ENCODE measurements at regions not wholly inside any gene's neighbourhood (a gene's known extent, or its start where the extent isn't known, plus 50 kb on each side); places are given as distances from the start of the nearest gene placed in this dataset.

GRCh38 chr16:79762217-79762616, 161.7 kb upstream of the MAF start:
- Histone ChIP-seq H3K9ac (ENCODE audit: low read depth in 1 of 2, low read length in 2 of 2) (no peak overlapping the region), H3K27me3 (ENCODE audit: control insufficient read depth in 2 of 2, insufficient read depth in 2 of 2, low read length in 2 of 2) (no peaks in the 10 kb centered on the region), H3K4me1 (ENCODE audit: control insufficient read depth in 2 of 2, insufficient read depth in 2 of 2, low read length in 2 of 2) (no peaks in the 10 kb centered on the region), H3K36me3 (ENCODE audit: control insufficient read depth in 2 of 2, insufficient read depth in 2 of 2, low read length in 2 of 2) (no peaks in the 10 kb centered on the region), H3K4me3 (ENCODE audit: low read length in 2 of 2) (no peak overlapping the region), H3K27ac (ENCODE audit: low read depth in 2 of 2, low read length in 2 of 2) (no peak overlapping the region), H3K9me3 (ENCODE audit: control insufficient read depth in 2 of 2, low read length in 2 of 2) (no peaks in the 10 kb centered on the region)

- no peaks in the 10 kb centered on the region for H3K9me3 ChIP-seq (ENCODE audit: control insufficient read depth in 2 of 2, low read length in 2 of 2)
- no peaks in the 10 kb centered on the region for H3K36me3 ChIP-seq (ENCODE audit: control insufficient read depth in 2 of 2, insufficient read depth in 2 of 2, low read length in 2 of 2)
- no peaks in the 10 kb centered on the region for H3K4me1 ChIP-seq (ENCODE audit: control insufficient read depth in 2 of 2, insufficient read depth in 2 of 2, low read length in 2 of 2)
- no peak overlapping the region for H3K9ac ChIP-seq (ENCODE audit: low read depth in 1 of 2, low read length in 2 of 2)
- no peak overlapping the region for H3K4me3 ChIP-seq (ENCODE audit: low read length in 2 of 2)
- no peaks in the 10 kb centered on the region for H3K27me3 ChIP-seq (ENCODE audit: control insufficient read depth in 2 of 2, insufficient read depth in 2 of 2, low read length in 2 of 2)
- H3K27ac ChIP-seq (ENCODE audit: low read depth in 2 of 2, low read length in 2 of 2): no peak overlapping the region
Measured at GRCh38 chr16:79758615-79759346, 158.2 kb upstream of the MAF start.

GRCh38 chr16:79757968-79758367, 157.4 kb upstream of the MAF start:
- no peaks in the 10 kb centered on the region for H3K27me3 ChIP-seq (ENCODE audit: control insufficient read depth in 2 of 2, insufficient read depth in 2 of 2, low read length in 2 of 2)
- no peaks in the 10 kb centered on the region for H3K9me3 ChIP-seq (ENCODE audit: control insufficient read depth in 2 of 2, low read length in 2 of 2)
- no peaks in the 10 kb centered on the region for H3K36me3 ChIP-seq (ENCODE audit: control insufficient read depth in 2 of 2, insufficient read depth in 2 of 2, low read length in 2 of 2)
- no peak overlapping the region for H3K27ac ChIP-seq (ENCODE audit: low read depth in 2 of 2, low read length in 2 of 2)
- H3K9ac ChIP-seq (ENCODE audit: low read depth in 1 of 2, low read length in 2 of 2): no peak overlapping the region
- no peaks in the 10 kb centered on the region for H3K4me1 ChIP-seq (ENCODE audit: control insufficient read depth in 2 of 2, insufficient read depth in 2 of 2, low read length in 2 of 2)
- no peak overlapping the region for H3K4me3 ChIP-seq (ENCODE audit: low read length in 2 of 2)

DNA sequence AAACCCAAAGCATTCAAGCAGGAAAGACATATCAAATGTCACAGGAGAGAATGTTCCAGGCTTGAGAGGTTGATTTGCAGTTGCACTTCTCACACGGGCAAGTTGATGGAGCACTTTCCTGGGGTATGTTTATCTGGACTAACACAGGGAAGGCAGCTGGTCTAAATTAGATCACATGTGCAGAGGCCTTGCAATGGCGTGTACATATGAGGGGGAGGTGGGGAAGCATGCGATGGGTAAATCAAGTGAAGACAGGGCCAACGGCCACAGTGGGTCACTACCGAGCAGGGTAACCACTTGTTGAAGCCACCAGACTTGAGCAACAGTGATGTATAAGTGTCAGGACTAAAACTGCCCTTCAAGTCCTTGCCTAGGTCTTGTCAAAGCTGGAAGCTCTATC, 156.6 kb upstream of the MAF start:
- no peaks in the 10 kb centered on the region for H3K27me3 ChIP-seq (ENCODE audit: control insufficient read depth in 2 of 2, insufficient read depth in 2 of 2, low read length in 2 of 2)
- no peaks in the 10 kb centered on the region for H3K9me3 ChIP-seq (ENCODE audit: control insufficient read depth in 2 of 2, low read length in 2 of 2)
- no peak overlapping the region for H3K27ac ChIP-seq (ENCODE audit: low read depth in 2 of 2, low read length in 2 of 2)
- no peaks in the 10 kb centered on the region for H3K36me3 ChIP-seq (ENCODE audit: control insufficient read depth in 2 of 2, insufficient read depth in 2 of 2, low read length in 2 of 2)
- H3K4me1 ChIP-seq (ENCODE audit: control insufficient read depth in 2 of 2, insufficient read depth in 2 of 2, low read length in 2 of 2): no peaks in the 10 kb centered on the region
- no peak overlapping the region for H3K4me3 ChIP-seq (ENCODE audit: low read length in 2 of 2)
- H3K9ac ChIP-seq (ENCODE audit: low read depth in 1 of 2, low read length in 2 of 2): no peak overlapping the region

GRCh38 chr16:79756571-79756970, 156.0 kb upstream of the MAF start:
- H3K4me1 ChIP-seq (ENCODE audit: control insufficient read depth in 2 of 2, insufficient read depth in 2 of 2, low read length in 2 of 2): no peaks in the 10 kb centered on the region
- no peaks in the 10 kb centered on the region for H3K9me3 ChIP-seq (ENCODE audit: control insufficient read depth in 2 of 2, low read length in 2 of 2)
- H3K9ac ChIP-seq (ENCODE audit: low read depth in 1 of 2, low read length in 2 of 2): no peak overlapping the region
- no peak overlapping the region for H3K4me3 ChIP-seq (ENCODE audit: low read length in 2 of 2)
- H3K27me3 ChIP-seq (ENCODE audit: control insufficient read depth in 2 of 2, insufficient read depth in 2 of 2, low read length in 2 of 2): no peaks in the 10 kb centered on the region
- no peaks in the 10 kb centered on the region for H3K36me3 ChIP-seq (ENCODE audit: control insufficient read depth in 2 of 2, insufficient read depth in 2 of 2, low read length in 2 of 2)
- H3K27ac ChIP-seq (ENCODE audit: low read depth in 2 of 2, low read length in 2 of 2): no peak overlapping the region

DNA sequence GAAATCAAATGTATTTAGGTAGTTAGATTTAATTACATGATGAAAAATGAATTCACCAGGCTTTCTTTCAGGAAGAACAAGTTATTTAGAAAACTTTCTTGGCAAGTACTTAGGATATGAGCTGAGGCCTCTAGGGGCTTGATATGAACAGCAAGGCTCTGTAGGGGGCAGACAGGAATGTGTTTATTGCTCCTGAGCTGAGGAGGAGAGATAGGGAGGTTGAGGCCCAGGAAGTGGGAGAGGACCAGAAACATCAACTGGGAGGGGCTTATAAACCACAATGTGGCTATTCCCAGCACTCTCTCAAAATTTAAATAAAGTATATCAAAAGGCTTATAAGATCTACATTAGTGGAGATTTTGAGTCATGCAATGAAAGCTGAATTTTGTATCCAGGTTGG, 154.0 kb upstream of the MAF start:
- Histone ChIP-seq H3K27me3 (ENCODE audit: control insufficient read depth in 2 of 2, insufficient read depth in 2 of 2, low read length in 2 of 2) (no peaks in the 10 kb centered on the region), H3K4me1 (ENCODE audit: control insufficient read depth in 2 of 2, insufficient read depth in 2 of 2, low read length in 2 of 2) (no peaks in the 10 kb centered on the region), H3K9me3 (ENCODE audit: control insufficient read depth in 2 of 2, low read length in 2 of 2) (no peaks in the 10 kb centered on the region), H3K9ac (ENCODE audit: low read depth in 1 of 2, low read length in 2 of 2) (no peak overlapping the region), H3K27ac (ENCODE audit: low read depth in 2 of 2, low read length in 2 of 2) (no peak overlapping the region), H3K36me3 (ENCODE audit: control insufficient read depth in 2 of 2, insufficient read depth in 2 of 2, low read length in 2 of 2) (no peaks in the 10 kb centered on the region), H3K4me3 (ENCODE audit: low read length in 2 of 2) (no peak overlapping the region)

DNA sequence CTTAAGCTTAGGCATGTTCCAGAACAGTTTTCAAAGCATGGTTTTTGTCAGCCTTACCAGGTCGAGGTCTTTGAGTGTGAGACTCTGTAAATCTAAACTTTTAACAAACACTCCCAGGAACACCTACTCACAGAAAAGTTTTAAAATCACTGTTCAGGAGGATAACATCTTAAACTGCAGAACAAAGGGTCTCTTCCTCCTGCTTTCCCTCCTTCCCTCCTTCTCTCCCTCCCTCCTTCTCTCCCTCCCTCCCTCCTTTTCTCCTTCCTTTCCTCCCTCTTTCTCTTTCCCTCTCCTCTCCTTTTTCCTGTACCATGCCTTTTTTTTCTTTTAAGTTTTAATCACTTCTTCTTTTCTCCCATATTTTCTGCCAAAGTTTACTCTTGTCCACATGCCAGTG, 153.5 kb upstream of the MAF start:
- Histone ChIP-seq H3K4me3 (ENCODE audit: low read length in 2 of 2) (no peak overlapping the region), H3K27ac (ENCODE audit: low read depth in 2 of 2, low read length in 2 of 2) (no peak overlapping the region)

DNA sequence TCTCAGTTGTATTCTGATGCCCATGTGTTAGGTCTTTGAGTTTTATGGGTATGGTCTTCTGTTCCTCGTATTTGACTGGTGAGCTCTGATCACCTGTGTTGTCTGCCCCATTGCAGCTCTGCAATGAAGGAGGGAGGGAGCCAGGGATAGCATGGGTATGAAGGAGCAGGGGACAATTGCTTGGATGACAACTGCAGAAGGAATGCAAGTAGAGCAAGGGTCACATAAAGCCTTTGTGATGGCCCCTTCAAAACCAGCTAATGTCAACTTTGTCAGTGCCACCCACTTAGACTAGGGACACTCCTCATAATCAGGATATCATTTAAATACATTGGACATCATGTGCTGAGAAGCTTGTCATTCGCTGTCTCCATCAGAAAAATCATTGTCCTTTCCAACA, 152.7 kb upstream of the MAF start:
- Histone ChIP-seq H3K4me1 (ENCODE audit: control insufficient read depth in 2 of 2, insufficient read depth in 2 of 2, low read length in 2 of 2) (no peaks in the 10 kb centered on the region), H3K36me3 (ENCODE audit: control insufficient read depth in 2 of 2, insufficient read depth in 2 of 2, low read length in 2 of 2) (no peaks in the 10 kb centered on the region), H3K4me3 (ENCODE audit: low read length in 2 of 2) (no peak overlapping the region), H3K27ac (ENCODE audit: low read depth in 2 of 2, low read length in 2 of 2) (no peak overlapping the region), H3K27me3 (ENCODE audit: control insufficient read depth in 2 of 2, insufficient read depth in 2 of 2, low read length in 2 of 2) (no peaks in the 10 kb centered on the region), H3K9me3 (ENCODE audit: control insufficient read depth in 2 of 2, low read length in 2 of 2) (no peaks in the 10 kb centered on the region), H3K9ac (ENCODE audit: low read depth in 1 of 2, low read length in 2 of 2) (no peak overlapping the region)

More for the DNA sequence above, 153.5 kb upstream of the MAF start:
- Histone ChIP-seq H3K4me1 (ENCODE audit: control insufficient read depth in 2 of 2, insufficient read depth in 2 of 2, low read length in 2 of 2) (no peaks in the 10 kb centered on the region), H3K36me3 (ENCODE audit: control insufficient read depth in 2 of 2, insufficient read depth in 2 of 2, low read length in 2 of 2) (no peaks in the 10 kb centered on the region), H3K9me3 (ENCODE audit: control insufficient read depth in 2 of 2, low read length in 2 of 2) (no peaks in the 10 kb centered on the region), H3K27me3 (ENCODE audit: control insufficient read depth in 2 of 2, insufficient read depth in 2 of 2, low read length in 2 of 2) (no peaks in the 10 kb centered on the region), H3K9ac (ENCODE audit: low read depth in 1 of 2, low read length in 2 of 2) (no peak overlapping the region)

GRCh38 chr16:79752396-79752795, 151.9 kb upstream of the MAF start:
- Histone ChIP-seq H3K27ac (ENCODE audit: low read depth in 2 of 2, low read length in 2 of 2) (no peak overlapping the region), H3K27me3 (ENCODE audit: control insufficient read depth in 2 of 2, insufficient read depth in 2 of 2, low read length in 2 of 2) (no peaks in the 10 kb centered on the region), H3K4me1 (ENCODE audit: control insufficient read depth in 2 of 2, insufficient read depth in 2 of 2, low read length in 2 of 2) (no peaks in the 10 kb centered on the region), H3K9me3 (ENCODE audit: control insufficient read depth in 2 of 2, low read length in 2 of 2) (no peaks in the 10 kb centered on the region), H3K4me3 (ENCODE audit: low read length in 2 of 2) (no peak overlapping the region), H3K36me3 (ENCODE audit: control insufficient read depth in 2 of 2, insufficient read depth in 2 of 2, low read length in 2 of 2) (no peaks in the 10 kb centered on the region), H3K9ac (ENCODE audit: low read depth in 1 of 2, low read length in 2 of 2) (no peak overlapping the region)

DNA sequence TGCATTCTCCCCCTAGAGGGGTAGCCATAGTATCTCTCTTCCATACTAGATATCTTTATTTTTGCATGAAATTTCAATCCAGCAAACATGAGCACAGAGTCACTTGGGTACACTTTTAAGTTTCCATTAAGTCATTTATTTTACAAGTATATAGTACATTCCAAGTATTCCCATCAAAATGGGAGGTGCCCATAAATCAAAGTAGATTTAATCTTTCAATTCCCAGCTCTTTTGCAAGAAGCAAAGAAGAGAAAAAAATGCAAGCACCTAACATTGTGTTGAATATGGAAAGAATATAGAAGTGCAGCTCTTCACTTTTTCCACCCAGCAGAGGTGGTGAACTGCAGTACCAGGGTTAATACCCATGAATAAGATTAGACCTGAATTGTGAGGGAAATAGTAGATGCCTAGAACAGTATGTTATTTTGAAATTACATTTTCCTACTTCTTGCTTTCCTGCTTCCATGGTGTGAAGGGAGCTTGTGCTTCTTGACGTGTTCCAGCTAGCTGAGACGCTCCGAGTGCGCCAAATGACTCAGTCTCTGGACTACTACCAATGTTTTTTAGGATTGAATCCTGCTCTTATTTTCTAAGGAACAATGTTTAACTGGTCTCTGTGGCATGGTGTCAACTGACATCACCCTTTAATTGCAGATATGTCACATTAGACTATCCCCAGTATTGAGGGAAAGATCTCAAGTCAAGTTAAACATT, 151.1 kb upstream of the MAF start:
- no peak overlapping the region for H3K9ac ChIP-seq (ENCODE audit: low read depth in 1 of 2, low read length in 2 of 2)
- no peaks in the 10 kb centered on the region for H3K4me1 ChIP-seq (ENCODE audit: control insufficient read depth in 2 of 2, insufficient read depth in 2 of 2, low read length in 2 of 2)

More for the DNA sequence above, 151.1 kb upstream of the MAF start:
- H3K27ac ChIP-seq (ENCODE audit: low read depth in 2 of 2, low read length in 2 of 2): no peak overlapping the region
- no peak overlapping the region for H3K4me3 ChIP-seq (ENCODE audit: low read length in 2 of 2)
- no peaks in the 10 kb centered on the region for H3K27me3 ChIP-seq (ENCODE audit: control insufficient read depth in 2 of 2, insufficient read depth in 2 of 2, low read length in 2 of 2)
- H3K36me3 ChIP-seq (ENCODE audit: control insufficient read depth in 2 of 2, insufficient read depth in 2 of 2, low read length in 2 of 2): no peaks in the 10 kb centered on the region
- H3K9me3 ChIP-seq (ENCODE audit: control insufficient read depth in 2 of 2, low read length in 2 of 2): no peaks in the 10 kb centered on the region

Data from mucosa of rectum (tissue), 2 donors.